HEK293 (cell line): ENCODE measurements at regions not wholly inside any gene's neighbourhood (a gene's known extent, or its start where the extent isn't known, plus 50 kb on each side); places are given as distances from the start of the nearest gene placed in this dataset.
A peak's percentile ranks its signal among the peaks of the same experiment; 100 is the strongest.

Experiments
- CTCF ChIA-PET: fragments of 350-600 bp; formaldehyde crosslinking; extraction: SDS; loops from one replicate; lab custom pipeline; 2021; ENCODE audit warnings: antibody characterized with exemption; lab: Yijun Ruan, JAX
- POLR2A ChIA-PET: fragments of 300-600 bp; formaldehyde crosslinking; extraction: SDS; loops from one replicate; lab custom pipeline; 2020; ENCODE audit warnings: antibody characterized with exemption, inconsistent platforms; lab: Yijun Ruan, JAX
- H3K27ac ChIP-seq: fragments of 200-500 bp; sonication (Bioruptor generic); 2 replicates; pipeline ENCODE4 v1.5.1; 2014; ENCODE audit warnings: low read depth, low read length, control low read depth, inconsistent platforms; ENCODE audit errors: extremely low read depth
- H3K36me3 ChIP-seq, 2 experiments: fragments of 200-500 bp in 1 of 2; sonication (Bioruptor generic) in 1 of 2; 1 replicate in 1 of 2; 2 replicates in 1 of 2; pipeline ENCODE4 v1.5.1; 2014 to 2017; ENCODE audit warnings: inconsistent platforms in 2 of 2, low read length in 2 of 2; ENCODE audit not compliant: control insufficient read depth in 2 of 2, insufficient read depth in 1 of 2
- H3K4me1 ChIP-seq: fragments of 200-500 bp; sonication (Bioruptor generic); 2 replicates; pipeline ENCODE4 v1.5.1; 2014; ENCODE audit warnings: mild to moderate bottlenecking, low read length, inconsistent platforms; ENCODE audit not compliant: control insufficient read depth, insufficient read depth
- H3K4me3 ChIP-seq: 2 replicates; pipeline ENCODE4 v1.5.1; 2011; ENCODE audit warnings: low read depth, mild to moderate bottlenecking, control low read depth, low read length, moderate library complexity
- H3K9me3 ChIP-seq: fragments of 200-500 bp; sonication (Bioruptor generic); 2 replicates; pipeline ENCODE4 v1.5.1; 2014; ENCODE audit warnings: low read depth, low read length, inconsistent platforms; ENCODE audit not compliant: control insufficient read depth, insufficient read depth
- MZF1 ChIP-seq: fragments of 450-650 bp; formaldehyde crosslinking; IDR thresholded peaks from 2 replicates; pipeline ENCODE4 v1.5.1; 2017; ENCODE audit warnings: missing biosample characterization, missing genetic modification characterization, borderline replicate concordance
- SALL2 ChIP-seq: fragments of 450-650 bp; formaldehyde crosslinking; IDR thresholded peaks from 2 replicates; pipeline ENCODE4 v1.5.0; 2017; ENCODE audit warnings: missing biosample characterization, mild to moderate bottlenecking, missing genetic modification characterization, borderline replicate concordance
- SETDB1 ChIP-seq: IDR thresholded peaks from one replicate; pipeline ENCODE4 v1.6.1; 2017; ENCODE audit warnings: mild to moderate bottlenecking, low read length, moderate library complexity, mixed read lengths; ENCODE audit not compliant: insufficient read length
- ZFHX2 ChIP-seq: fragments of 450-650 bp; formaldehyde crosslinking; conservative IDR thresholded peaks from 2 replicates; pipeline ENCODE4 v1.5.1; 2016; ENCODE audit warnings: missing biosample characterization, missing genetic modification characterization
- ZNF248 ChIP-seq: fragments of 450-650 bp; formaldehyde crosslinking; IDR thresholded peaks from 2 replicates; pipeline ENCODE4 v1.5.1; 2017; ENCODE audit warnings: missing biosample characterization, missing genetic modification characterization
- ZNF529 ChIP-seq: fragments of 450-650 bp; formaldehyde crosslinking; IDR thresholded peaks from 2 replicates; pipeline ENCODE4 v1.5.1; 2017; ENCODE audit warnings: missing genetic modification characterization, missing biosample characterization; ENCODE audit not compliant: insufficient replicate concordance
- ZNF610 ChIP-seq: fragments of 450-650 bp; formaldehyde crosslinking; IDR thresholded peaks from 2 replicates; pipeline ENCODE4 v1.5.1; 2016; ENCODE audit warnings: missing biosample characterization, missing genetic modification characterization, borderline replicate concordance
- ZNF658 ChIP-seq: fragments of 450-650 bp; formaldehyde crosslinking; IDR thresholded peaks from 2 replicates; pipeline ENCODE4; 2016; ENCODE audit warnings: missing biosample characterization, missing genetic modification characterization
- ZNF76 ChIP-seq: fragments of 450-650 bp; formaldehyde crosslinking; IDR thresholded peaks from 2 replicates; pipeline ENCODE4; 2016; ENCODE audit warnings: low read depth, missing biosample characterization, missing genetic modification characterization, borderline replicate concordance
- ZSCAN23 ChIP-seq: fragments of 450-650 bp; formaldehyde crosslinking; IDR thresholded peaks from 2 replicates; pipeline ENCODE4 v1.5.1; 2016; ENCODE audit warnings: missing biosample characterization, missing genetic modification characterization
- TF ChIP-seq, protein P1 (sequence below): fragments of 450-650 bp; formaldehyde crosslinking; IDR thresholded peaks from 2 replicates; pipeline ENCODE4 v1.5.1; 2017; ENCODE audit warnings: missing biosample characterization, missing genetic modification characterization
- TF ChIP-seq, protein P2 (sequence below): fragments of 450-650 bp; formaldehyde crosslinking; IDR thresholded peaks from 2 replicates; pipeline ENCODE4 v1.5.1; 2016; ENCODE audit warnings: missing biosample characterization, missing genetic modification characterization
- TF ChIP-seq, protein P3 (sequence below): fragments of 450-650 bp; formaldehyde crosslinking; IDR thresholded peaks from 2 replicates; pipeline ENCODE4 v1.5.1; 2016; ENCODE audit warnings: missing biosample characterization, missing genetic modification characterization
- TF ChIP-seq, protein P4 (sequence below): fragments of 450-650 bp; formaldehyde crosslinking; IDR thresholded peaks from 2 replicates; pipeline ENCODE4 v1.5.1; 2017; ENCODE audit warnings: missing biosample characterization, mild to moderate bottlenecking, missing genetic modification characterization, moderate library complexity

DNA sequence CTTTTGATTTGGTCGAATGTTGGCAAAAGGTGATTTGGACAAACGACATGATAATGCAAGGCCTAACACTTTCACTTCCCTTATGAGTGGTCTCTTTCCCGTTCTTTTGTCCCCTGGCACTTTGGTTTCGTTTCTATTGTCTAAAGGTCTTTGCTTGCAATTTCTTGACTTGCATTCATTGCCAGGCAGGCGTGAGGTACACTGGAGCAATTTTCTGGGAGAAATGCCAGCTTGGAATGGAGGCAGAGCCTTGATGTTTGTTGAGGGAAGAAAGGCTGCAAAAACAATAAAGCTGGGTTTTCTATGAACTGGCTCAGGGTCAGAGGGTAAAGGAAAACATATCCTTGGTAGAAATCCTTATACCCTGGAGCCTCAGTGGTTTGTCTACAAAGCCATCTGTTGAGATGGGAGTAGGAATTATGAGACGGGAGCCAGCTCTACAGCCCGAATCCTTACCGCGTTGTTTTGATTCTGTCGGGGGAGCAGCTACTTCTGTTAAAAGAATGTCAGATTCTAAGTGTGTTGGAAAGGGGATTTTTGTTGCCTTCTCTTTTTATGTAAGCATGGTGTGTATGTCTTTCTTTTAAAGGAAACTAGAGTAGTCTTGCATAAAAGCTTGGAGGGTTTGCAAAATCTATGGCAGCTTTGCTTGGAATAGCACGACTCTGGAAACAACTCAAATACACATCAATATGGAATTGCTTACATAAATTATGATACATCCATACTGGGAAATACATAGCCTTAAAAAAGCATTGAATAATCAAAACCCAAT lies 158.9 kb downstream of the RMI1 start:
- CTCF ChIA-PET: no interaction called here
- TF ChIP-seq, protein P1, sequence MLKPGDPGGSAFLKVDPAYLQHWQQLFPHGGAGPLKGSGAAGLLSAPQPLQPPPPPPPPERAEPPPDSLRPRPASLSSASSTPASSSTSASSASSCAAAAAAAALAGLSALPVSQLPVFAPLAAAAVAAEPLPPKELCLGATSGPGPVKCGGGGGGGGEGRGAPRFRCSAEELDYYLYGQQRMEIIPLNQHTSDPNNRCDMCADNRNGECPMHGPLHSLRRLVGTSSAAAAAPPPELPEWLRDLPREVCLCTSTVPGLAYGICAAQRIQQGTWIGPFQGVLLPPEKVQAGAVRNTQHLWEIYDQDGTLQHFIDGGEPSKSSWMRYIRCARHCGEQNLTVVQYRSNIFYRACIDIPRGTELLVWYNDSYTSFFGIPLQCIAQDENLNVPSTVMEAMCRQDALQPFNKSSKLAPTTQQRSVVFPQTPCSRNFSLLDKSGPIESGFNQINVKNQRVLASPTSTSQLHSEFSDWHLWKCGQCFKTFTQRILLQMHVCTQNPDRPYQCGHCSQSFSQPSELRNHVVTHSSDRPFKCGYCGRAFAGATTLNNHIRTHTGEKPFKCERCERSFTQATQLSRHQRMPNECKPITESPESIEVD (tag by site-specific recombination): peak; percentile 52; the same call in 1 of the 2 replicates
- TF ChIP-seq ZNF610 (tag by site-specific recombination) (no peak), MZF1 (tag by site-specific recombination) (peak; percentile 36; the same call in 1 of the 2 replicates)
- H3K4me3 ChIP-seq: no peak overlapping the region
- H3K9me3 ChIP-seq: no peaks in the 10 kb centered on the region
- no peak overlapping the region for H3K27ac ChIP-seq
- H3K36me3 ChIP-seq: no peaks in the 10 kb centered on the region
- POLR2A ChIA-PET: no interaction called here
- H3K4me1 ChIP-seq: no peaks in the 10 kb centered on the region; the same call in 1 of the 2 replicates

DNA sequence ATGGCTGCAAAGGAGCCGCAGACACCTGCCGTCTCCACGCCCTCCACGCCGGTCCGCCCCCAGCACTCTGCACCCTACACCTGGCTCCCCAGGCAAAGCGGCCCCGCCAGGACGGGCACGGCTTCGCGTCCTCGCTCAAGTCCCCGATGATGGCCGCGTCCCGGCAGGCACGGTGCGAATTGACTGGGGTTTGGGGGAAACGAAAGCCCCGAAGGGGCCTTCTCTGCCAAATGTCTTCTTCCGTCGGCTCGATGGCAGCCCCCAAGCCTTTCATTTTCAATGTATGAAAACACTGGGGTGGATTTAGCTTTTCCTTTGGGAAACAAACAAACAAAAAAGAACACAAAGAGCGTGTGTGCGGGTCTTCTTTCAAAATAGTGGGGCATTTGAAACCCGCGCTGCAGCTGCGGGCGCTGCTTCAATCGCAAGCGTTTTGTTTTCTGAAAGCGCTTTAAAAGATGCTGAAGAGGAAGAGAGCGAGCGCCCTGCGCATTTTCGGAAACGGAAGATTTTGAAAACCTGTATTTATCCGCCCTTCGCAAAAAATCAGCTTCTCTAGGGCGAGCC lies 160.0 kb downstream of the RMI1 start:
- H3K4me1 ChIP-seq: no peaks in the 10 kb centered on the region; the same call in 1 of the 2 replicates
- no peak overlapping the region for H3K27ac ChIP-seq
- H3K9me3 ChIP-seq: no peaks in the 10 kb centered on the region
- no peak for TF ChIP-seq SETDB1
- no peak for TF ChIP-seq ZSCAN23
- TF ChIP-seq, protein P2, sequence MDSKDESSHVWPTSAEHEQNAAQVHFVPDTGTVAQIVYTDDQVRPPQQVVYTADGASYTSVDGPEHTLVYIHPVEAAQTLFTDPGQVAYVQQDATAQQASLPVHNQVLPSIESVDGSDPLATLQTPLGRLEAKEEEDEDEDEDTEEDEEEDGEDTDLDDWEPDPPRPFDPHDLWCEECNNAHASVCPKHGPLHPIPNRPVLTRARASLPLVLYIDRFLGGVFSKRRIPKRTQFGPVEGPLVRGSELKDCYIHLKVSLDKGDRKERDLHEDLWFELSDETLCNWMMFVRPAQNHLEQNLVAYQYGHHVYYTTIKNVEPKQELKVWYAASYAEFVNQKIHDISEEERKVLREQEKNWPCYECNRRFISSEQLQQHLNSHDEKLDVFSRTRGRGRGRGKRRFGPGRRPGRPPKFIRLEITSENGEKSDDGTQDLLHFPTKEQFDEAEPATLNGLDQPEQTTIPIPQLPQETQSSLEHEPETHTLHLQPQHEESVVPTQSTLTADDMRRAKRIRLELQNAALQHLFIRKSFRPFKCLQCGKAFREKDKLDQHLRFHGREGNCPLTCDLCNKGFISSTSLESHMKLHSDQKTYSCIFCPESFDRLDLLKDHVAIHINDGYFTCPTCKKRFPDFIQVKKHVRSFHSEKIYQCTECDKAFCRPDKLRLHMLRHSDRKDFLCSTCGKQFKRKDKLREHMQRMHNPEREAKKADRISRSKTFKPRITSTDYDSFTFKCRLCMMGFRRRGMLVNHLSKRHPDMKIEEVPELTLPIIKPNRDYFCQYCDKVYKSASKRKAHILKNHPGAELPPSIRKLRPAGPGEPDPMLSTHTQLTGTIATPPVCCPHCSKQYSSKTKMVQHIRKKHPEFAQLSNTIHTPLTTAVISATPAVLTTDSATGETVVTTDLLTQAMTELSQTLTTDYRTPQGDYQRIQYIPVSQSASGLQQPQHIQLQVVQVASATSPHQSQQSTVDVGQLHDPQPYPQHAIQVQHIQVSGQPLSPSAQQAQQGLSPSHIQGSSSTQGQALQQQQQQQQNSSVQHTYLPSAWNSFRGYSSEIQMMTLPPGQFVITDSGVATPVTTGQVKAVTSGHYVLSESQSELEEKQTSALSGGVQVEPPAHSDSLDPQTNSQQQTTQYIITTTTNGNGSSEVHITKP: no peak
- no peak for TF ChIP-seq ZNF76 (tag by site-specific recombination)
- TF ChIP-seq ZNF658 (tag by site-specific recombination): no peak
- no peak for TF ChIP-seq SALL2 (tag by site-specific recombination)
- TF ChIP-seq, protein P3, sequence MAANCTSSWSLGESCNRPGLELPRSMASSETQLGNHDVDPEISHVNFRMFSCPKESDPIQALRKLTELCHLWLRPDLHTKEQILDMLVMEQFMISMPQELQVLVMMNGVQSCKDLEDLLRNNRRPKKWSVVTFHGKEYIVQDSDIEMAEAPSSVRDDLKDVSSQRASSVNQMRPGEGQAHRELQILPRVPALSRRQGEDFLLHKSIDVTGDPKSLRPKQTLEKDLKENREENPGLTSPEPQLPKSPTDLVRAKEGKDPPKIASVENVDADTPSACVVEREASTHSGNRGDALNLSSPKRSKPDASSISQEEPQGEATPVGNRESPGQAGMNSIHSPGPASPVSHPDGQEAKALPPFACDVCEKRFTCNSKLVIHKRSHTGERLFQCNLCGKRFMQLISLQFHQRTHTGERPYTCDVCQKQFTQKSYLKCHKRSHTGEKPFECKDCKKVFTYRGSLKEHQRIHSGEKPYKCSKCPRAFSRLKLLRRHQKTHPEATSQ (tag by site-specific recombination): no peak
- TF ChIP-seq ZNF248 (tag by site-specific recombination): no peak
- no peak for TF ChIP-seq ZFHX2 (tag by site-specific recombination)
- no peak for TF ChIP-seq ZNF529 (tag by site-specific recombination)
- TF ChIP-seq, protein P4, sequence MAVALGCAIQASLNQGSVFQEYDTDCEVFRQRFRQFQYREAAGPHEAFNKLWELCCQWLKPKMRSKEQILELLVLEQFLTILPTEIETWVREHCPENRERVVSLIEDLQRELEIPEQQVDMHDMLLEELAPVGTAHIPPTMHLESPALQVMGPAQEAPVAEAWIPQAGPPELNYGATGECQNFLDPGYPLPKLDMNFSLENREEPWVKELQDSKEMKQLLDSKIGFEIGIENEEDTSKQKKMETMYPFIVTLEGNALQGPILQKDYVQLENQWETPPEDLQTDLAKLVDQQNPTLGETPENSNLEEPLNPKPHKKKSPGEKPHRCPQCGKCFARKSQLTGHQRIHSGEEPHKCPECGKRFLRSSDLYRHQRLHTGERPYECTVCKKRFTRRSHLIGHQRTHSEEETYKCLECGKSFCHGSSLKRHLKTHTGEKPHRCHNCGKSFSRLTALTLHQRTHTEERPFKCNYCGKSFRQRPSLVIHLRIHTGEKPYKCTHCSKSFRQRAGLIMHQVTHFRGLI (tag by site-specific recombination): no peak
- H3K36me3 ChIP-seq: no peaks in the 10 kb centered on the region
- no peak overlapping the region for H3K4me3 ChIP-seq
- ChIA-PET POLR2A (no interaction called here), CTCF (interaction anchor here (1.0 kb wide), 1 partner anchor 14 kb away, joined by 3 read pairs; no protein-coding TSS in a partner anchor)
